GM19025 (cell line): ENCODE measurements at regions not wholly inside any gene's neighbourhood (a gene's known extent, or its start where the extent isn't known, plus 50 kb on each side); places are given as distances from the start of the nearest gene placed in this dataset.

Experiments
- ATAC-seq: cut with Tn5 transposase; IDR thresholded peaks from one replicate; pipeline ENCODE4 v1.9.1; 2021; ENCODE audit warnings: mild to moderate bottlenecking, low read depth, moderate library complexity; ENCODE audit not compliant: unreplicated experiment

- ATAC-seq: no peak
Observed at GRCh38 chr16:49048557-49048956, 233.1 kb downstream of the CBLN1 start.

DNA sequence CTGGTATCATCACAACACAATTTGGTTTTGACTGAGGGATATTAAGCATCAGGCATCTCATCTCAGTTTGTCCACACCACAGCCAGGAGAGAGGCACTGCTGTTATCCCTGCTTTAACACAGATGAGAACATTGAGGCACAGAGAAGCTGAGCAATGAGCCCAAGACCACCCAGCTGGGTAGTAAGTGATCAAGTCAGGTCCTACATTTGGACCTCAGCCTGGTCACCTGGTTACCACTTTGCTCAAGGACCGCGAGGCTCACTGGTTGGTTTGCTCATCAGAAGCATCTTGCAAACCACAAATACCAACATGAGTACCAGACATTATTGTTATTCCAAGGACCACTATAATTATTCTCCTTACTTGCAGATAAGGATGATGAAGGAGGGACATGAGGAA lies 245.5 kb downstream of the CBLN1 start:
- ATAC-seq: no peak

GRCh38 chr16:49027420-49027819 lies 254.2 kb downstream of the CBLN1 start:
- ATAC-seq: no peak

DNA sequence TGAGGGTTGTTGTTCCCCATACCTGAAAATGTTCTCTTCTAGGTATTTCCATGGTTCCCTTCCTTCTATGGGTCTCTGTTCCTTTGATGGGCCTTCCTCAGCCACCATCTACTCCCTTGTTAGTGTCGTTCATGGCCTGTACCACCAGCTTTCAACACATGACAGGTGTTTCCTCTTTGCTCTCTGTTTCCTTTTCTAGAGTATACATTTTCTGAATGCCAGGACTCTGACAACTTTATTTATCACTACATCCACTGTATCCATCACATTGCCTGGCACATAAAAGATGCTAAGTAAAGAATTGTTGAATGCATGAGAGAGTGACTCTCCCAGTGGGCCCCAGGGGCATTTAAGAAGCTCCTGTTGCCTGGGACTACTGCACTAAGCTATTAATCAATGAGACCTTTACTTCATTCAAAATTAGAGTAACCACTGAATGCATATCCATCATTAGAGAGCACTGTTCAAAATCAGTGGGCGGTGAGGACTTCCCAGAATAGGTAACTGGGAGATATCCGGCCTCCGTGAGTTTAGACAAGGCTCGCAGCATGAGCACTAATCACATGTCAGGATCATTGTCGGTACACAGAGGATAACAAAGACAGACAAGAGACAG lies 255.0 kb downstream of the CBLN1 start:
- no peak for ATAC-seq

GRCh38 chr16:49024896-49025295 lies 256.7 kb downstream of the CBLN1 start:
- no peak for ATAC-seq

DNA sequence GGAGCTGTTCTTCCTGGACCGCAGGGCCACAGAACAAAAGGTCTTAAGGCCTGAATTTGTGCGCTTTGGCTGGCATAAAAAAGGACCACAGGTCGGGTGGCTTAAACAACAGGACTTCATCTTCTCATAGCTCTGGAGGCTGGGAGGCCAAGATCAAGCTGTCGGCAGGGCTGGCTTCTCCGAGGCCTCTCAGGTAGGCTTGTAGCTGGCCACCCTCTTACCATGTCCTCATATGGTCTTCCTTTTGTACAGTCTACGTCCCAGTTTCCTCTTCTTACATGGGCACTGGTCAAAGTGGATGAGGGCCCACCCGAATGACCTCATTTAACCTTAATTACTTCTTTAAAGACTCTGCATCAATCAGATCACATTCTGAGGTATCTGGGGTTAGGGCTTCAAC lies 257.6 kb downstream of the CBLN1 start:
- ATAC-seq: no peak

DNA sequence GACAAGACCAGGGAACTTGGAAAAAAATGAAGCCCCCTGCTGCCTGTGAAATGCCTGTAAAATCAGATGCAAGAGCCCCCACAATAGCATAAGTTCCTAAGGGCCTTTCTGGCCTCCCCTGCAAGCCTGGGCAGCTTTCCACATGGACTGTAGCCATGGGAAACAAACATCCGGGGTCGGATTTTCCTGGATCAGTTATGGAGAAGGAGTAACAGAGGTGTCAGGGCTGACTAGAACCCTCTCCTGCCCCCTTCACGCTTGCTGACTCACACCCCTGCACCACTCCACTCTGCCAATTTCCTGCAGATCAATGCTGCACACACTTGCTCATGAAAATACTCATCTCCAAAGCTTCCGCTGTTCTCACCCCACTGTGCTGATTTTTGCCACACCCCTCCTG lies 258.6 kb downstream of the CBLN1 start:
- no peak for ATAC-seq

DNA sequence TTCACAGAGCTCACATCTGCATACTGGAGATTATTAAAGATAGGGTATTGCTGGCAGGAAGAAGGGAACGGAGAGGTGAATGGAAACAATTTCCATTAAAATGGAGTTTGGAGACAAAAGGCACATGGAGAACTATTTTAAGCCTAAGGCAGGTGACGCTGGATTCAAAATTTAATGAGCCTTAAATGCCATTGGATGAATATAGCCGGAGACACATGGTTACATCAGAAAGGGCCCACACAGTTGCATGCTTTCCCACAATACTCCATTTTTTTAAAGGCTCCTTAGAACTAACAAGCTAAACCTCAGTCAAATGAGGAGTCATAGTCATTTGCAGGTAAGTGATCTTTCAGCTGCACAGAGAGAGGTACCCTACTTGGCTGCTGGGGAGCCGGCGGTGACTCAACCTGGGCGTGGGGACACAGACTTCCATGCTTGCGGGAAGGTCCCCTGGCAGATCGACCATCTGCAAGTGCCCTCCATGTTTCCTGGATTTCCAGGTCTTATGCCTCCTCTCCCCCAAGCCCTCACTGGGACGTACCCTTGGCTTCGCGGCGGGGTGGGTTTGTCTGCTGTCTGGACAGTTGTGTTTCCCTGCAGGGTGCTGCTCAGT lies 259.2 kb downstream of the CBLN1 start:
- no peak for ATAC-seq

- no peak for ATAC-seq
Observed at GRCh38 chr16:49021136-49021535, 260.5 kb downstream of the CBLN1 start.

DNA sequence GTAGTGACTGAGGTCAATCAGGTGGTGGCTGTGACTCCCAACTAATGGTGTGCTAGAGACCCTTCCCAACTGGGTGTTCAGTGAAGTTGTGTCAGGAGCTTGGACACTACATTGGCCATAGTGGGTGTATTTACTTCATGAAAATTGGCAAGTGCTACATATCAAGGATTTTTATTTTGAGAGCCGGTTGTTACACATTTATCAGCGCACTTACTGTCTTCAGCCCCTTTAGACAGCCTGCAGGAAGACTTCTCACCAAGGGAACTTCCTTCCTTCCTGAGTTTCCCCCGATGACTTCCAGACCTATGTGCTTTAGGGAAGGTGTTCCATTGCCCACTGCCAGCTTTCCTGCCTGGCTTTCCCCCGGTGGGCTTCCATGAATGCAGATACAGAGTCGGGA lies 261.2 kb downstream of the CBLN1 start:
- ATAC-seq: no peak

DNA sequence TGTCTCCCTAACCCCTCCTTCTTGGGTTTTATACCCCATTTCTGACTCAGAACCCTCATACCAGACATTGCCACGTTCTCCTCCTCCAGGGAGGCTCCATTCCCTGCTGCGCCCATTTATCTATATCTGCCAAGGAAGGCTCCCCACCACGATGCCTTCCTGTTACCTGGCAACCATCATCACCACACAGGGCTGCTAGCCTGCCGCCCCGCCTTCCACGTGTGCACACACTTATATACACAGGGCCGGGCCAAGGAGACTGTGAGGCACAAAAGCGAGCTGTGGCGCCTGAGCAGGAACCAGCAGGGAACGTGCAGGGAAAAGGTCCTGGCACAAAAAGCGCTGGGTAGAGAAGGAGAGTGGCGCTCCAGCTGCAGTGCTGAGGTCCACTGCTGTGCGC lies 261.8 kb downstream of the CBLN1 start:
- no peak for ATAC-seq

DNA sequence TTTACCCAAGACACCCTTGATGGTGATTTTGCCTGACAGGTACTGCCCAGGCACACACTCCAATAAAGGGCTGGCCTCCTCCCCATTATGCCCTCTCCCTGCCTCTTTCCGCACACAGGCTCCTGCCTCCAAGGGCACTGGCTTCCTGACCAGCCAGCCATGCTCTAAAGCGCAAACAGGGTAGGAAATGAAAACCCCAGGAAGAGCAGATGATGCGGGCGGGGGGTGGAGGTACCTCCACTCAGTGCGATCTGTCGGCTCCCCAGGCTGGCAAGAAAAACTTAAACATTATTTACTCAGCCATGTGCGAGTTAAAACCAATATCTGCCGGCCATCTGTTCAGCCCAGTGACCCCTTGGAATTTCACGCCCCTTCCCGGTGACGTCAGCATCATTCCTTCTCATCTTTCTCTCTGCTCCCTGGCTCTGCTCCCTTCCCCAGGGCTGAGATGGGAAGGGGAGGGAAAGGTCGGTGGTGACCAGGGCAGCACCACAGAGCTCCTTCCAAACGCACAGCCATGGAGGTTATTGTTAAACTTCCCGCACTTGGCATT lies 262.5 kb downstream of the CBLN1 start:
- ATAC-seq: no peak

- ATAC-seq: no peak
Observed at GRCh38 chr16:49018259-49018931, 263.2 kb downstream of the CBLN1 start.

DNA sequence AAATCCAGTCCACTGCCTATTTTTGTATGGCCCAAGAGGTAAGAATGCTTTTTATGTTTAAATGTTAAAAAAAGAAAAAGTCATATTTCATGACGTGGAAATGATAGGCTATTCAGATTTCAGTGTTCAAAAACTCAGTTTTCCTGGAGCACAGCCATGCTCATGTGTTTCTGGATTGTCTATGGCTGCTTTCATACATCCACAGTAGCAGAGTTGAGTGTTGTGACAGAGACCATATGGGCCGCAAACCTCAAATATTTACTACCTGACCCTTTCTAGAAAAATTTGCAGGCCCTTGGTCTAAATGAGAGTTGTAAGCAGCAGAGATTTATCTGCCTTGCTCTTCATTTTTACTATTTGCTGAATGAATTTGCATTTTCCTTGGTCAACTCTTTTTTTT lies 264.1 kb downstream of the CBLN1 start:
- ATAC-seq: no peak

GRCh38 chr16:49016461-49016860 lies 265.2 kb downstream of the CBLN1 start:
- no peak for ATAC-seq

DNA sequence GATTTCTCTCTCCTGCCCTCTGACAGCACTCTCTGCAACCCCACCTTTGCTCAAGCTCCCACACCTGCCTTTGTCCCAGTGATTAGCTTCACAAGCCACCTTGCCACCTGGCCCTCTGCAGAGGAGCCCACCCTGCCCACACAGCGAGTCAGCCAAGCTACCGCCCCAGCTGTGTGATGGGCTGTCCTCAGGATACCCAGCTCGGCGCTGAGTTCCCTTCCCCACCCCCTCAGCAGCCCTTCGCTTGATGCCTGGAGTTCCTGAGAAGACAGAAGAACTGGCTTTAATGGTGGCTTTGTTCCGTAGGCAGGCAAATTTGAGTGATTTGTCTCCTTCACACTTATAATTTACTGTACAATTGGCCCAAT lies 266.4 kb downstream of the CBLN1 start:
- no peak for ATAC-seq

- no peak for ATAC-seq
Observed at GRCh38 chr16:49014277-49015224, 267.1 kb downstream of the CBLN1 start.

DNA sequence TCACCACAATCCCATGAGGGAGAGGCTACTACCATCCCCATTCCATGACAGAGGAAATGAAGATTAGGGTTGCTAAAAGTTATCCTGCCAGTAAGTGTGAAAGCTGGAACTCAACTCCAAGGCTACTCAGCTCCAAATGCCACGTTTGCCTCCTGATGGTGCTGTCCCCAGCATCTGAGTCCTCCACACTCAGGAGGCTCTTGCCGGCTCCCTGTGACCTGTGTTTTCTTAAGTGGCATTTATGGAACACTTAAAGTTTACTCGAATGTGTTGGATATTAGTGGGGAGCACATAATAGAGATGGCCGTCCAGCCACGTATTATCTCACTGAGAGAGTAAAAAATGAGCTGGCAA lies 267.9 kb downstream of the CBLN1 start:
- no peak for ATAC-seq

DNA sequence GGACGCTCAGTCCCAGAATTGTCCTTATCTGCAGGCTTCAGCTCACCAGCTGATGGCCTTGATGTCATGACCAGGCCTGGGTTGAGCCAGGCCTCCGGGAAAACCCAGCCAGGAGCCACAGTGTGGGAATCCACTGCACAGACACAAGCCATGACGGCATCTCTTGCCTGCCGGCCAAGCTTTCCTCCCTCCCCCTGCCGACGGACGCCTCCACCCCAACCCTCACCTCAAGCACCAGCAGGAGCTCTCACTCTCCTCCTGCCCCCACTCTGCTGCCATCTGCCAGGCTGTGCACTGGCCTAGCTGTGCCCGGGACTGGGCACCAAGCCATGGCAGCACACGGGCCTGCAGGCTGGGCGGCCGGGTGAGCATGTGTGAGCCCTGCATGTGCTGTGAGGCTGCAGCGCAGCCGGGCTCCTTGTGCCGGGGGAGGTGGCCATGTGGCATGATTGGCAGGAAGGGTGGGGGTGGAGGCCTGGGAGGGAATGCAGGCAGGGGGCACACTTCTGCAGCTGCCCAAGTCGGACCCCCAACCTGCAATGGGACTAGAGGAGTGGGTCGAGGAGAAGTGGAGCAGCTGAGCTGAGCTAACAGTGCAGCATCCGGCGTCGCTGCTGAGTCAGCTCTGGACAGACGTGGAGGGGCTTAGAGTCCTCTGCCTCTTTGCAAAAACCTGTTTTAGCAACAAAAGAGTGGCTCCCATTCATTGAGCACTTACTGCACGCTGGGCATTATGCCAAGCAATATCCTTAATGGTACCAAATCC lies 268.5 kb downstream of the CBLN1 start:
- ATAC-seq: no peak

DNA sequence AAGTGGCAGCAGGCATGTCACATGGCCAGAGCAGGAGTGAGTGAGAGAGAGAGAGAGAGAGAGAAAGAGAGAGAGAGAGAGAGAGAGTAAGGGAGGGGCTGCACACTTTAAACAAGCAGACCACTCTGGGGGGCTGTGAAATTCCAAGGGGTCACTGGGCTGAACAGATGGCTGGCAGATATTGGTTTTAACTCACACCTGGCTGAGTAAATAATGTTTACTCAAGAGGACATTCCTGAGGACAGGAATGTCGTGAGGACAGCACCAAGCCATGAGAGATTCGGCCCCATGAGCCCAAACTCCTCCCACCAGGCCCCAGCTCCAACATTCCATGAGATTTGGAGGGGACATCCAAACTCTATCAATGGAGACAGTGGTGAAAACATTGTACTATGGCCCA lies 269.7 kb downstream of the CBLN1 start:
- ATAC-seq: no peak
